ENCODE measurements at regions not wholly inside any gene's neighbourhood (a gene's known extent, or its start where the extent isn't known, plus 50 kb on each side); places are given as distances from the start of the nearest gene placed in this dataset.

- no peak for TF ChIP-seq CTCF (IDR thresholded peaks at IDR 0.05)
- TF ChIP-seq POLR2A (IDR thresholded peaks at IDR 0.05), result no peak
These were observed 1021.1 kb downstream of the EFNB2 start for GRCh38 chr13:105514401-105514800.
